ENCODE measurements at regions not wholly inside any gene's neighbourhood (a gene's known extent, or its start where the extent isn't known, plus 50 kb on each side); places are given as distances from the start of the nearest gene placed in this dataset.

DNA sequence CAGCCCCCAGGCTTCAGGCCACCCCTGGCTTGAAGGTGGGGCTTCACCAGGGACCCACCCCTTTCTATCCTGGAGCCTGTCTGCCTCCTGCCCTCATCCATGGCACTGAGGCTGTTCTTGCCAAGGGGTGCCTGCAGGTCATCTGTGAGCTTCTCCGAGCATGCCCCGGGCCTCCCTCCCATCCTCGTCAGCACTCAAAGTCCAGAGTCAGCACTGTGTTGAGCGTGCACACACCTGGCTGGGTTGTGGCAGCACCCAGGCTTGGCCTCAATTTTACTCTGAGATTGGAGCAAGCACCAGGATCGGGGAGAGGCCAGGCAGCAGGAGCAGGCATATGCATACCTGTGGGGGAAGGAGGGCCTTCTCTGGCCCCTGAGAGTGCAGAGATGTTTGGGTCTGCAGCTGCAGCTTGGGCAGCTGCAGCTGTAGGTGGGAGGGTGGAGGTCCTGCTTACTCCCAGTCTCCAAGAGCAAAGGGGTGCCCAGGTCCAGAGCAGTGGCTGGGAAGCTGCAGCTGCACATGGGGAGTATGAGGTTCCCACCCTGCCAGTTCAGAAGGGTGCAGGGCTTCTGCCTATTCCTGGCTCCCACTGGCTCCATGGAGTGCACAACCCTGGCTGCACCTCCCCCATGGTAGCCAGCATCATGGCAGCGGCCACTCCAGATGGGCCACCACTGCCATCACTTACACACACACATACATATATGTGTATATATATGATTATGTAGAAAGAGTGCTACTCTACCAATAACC, 488.7 kb downstream of the JRKL start:
- TF ChIP-seq, protein P1, sequence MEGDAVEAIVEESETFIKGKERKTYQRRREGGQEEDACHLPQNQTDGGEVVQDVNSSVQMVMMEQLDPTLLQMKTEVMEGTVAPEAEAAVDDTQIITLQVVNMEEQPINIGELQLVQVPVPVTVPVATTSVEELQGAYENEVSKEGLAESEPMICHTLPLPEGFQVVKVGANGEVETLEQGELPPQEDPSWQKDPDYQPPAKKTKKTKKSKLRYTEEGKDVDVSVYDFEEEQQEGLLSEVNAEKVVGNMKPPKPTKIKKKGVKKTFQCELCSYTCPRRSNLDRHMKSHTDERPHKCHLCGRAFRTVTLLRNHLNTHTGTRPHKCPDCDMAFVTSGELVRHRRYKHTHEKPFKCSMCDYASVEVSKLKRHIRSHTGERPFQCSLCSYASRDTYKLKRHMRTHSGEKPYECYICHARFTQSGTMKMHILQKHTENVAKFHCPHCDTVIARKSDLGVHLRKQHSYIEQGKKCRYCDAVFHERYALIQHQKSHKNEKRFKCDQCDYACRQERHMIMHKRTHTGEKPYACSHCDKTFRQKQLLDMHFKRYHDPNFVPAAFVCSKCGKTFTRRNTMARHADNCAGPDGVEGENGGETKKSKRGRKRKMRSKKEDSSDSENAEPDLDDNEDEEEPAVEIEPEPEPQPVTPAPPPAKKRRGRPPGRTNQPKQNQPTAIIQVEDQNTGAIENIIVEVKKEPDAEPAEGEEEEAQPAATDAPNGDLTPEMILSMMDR (IDR thresholded peaks at IDR 0.05): no peak
- TF ChIP-seq EZH2phosphoT487 (IDR thresholded peaks at IDR 0.05) (no peak), EZH2 (IDR thresholded peaks at IDR 0.05) (no peak)
